ENCODE measurements at regions not wholly inside any gene's neighbourhood (a gene's known extent, or its start where the extent isn't known, plus 50 kb on each side); places are given as distances from the start of the nearest gene placed in this dataset.
A peak's percentile ranks its signal among the peaks of the same experiment; 100 is the strongest.

DNA sequence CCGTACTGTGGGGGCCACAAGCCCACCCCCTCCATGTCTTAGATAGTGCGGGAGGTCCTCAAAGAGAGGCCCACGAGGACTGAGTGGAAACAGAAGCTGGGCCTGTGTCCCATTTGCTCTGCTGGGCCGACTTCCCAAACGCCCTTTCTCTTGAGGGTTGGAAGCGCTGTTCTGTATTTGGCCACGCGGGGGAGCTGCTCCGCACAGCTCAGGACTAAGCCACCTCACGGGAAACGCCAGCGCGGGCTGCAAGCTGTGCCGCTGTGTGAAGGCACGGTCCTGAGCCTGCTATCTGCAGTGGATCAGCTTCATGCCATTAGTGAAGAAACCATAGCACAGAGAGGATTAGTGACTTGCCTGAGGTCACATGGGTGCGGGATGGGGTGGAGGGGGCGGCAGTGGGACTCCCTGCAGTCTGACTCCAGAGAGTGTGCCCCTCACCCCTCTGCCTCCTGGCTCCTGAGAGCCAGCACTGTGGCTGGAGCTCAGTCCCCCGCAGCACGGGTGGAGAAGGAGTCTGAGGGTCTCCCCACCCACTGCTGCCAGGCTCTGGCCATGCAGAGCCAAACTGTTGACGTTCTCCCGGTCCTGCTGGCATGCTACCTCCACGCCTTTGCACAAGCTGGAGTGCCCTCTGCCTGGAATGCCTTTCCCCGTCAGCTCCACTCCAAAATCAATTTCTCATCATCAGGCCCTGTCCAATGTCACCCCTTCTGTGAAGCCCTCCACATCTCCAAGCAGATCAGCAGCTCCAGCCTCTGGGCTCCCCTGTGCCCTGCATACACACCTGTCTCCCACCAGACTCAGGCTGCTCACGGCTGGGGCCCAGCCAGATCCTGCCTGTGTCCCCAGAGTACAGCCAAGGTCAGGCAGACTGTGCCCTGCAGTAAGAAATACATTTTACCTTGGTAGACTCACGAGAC lies 51.5 kb upstream of the LRRC32 start:
- peak; percentile 29 for DNase-seq (ENCODE audit: low read depth, low spot score)

DNA sequence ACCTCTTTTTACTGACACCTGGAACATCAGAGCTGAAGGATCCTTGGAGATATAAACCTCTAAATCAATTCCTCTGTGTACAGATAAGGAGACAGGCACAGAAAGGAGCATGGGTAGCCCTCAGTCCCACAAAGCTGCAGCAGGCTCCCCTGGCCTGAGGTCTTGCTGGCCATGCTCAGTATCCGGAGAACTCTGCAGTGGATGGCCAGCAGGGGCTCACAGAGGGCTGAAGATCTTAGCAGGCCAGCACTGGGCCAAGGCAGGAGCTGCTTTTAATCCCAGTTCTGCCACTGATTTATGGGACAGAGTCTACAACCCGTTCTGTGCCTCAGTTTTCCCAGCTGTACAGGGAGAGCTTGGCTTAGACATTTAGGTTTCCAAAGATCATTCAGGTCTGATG lies 52.6 kb upstream of the LRRC32 start:
- DNase-seq (ENCODE audit: low read depth, low spot score): no peak

GRCh38 chr11:76723548-76723947 lies 53.0 kb upstream of the LRRC32 start:
- DNase-seq (ENCODE audit: low read depth, low spot score): no peak

DNA sequence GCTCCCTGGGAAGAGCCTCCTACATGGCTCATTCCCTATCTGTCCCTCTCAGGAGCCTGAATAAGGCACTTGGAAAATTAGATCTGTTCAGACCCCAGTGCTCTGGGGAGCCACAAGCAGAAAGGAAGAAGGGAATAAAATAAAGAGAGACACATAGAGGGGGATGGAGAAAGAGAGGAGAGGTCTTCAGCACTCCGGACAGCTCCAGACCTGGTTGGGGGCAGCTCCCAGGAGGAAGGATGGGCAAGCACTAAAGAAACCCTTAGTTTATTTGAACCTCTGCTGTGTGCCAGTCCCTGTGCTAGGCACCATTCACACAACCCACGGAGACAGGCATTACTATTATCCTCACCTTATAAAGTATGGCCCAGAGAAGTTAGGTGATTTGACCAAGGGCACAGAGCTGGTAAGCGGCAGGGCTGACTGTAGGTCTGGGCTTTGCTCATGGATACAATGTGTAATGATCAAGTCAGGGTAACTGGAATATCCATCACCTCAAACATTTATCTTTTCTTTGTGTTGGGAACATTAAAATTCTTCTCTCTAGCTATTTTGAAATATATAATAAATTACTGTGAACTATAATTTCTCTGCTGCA lies 53.7 kb upstream of the LRRC32 start:
- DNase-seq (ENCODE audit: low read depth, low spot score): no peak

DNA sequence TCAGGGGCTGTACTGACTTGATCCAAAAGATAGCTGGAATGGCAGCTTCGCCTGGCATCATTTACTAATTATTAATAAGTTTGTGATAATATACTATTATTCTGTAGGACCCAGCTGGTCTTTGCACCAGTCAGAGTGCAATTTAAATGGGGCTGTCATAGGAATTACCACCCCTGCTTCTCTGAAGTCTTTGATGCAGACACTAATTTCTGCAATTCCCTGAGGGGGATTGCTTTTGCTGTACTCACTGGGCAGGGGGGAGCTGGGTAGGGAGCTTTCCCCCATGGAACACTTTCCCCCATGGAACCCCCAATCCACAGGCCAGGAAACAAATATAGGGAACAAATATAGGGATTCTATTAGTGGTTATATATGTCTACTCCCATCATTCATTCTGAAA lies 54.9 kb upstream of the TSKU start:
- no peak for DNase-seq (ENCODE audit: low read depth, low spot score)

DNA sequence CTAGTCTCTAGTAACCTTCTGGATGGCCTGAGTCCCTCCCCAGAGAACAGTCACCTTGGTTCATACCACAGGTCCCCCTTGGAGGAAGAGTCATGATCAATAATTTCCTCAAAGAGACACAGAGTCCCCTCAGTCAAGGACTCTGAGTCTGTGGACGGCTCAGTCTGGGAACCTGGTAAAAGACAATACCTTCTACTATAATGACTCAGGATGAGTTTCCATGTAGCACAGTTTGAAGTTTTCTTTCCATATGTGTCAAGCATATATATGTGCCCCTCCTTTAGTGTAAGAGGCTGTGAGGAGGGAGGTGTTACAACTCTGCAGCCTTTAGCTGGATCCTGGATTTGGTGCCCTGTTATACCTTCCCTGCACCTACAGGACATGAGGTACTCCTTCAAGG lies 54.4 kb upstream of the TSKU start:
- no peak for DNase-seq (ENCODE audit: low read depth, low spot score)

DNA sequence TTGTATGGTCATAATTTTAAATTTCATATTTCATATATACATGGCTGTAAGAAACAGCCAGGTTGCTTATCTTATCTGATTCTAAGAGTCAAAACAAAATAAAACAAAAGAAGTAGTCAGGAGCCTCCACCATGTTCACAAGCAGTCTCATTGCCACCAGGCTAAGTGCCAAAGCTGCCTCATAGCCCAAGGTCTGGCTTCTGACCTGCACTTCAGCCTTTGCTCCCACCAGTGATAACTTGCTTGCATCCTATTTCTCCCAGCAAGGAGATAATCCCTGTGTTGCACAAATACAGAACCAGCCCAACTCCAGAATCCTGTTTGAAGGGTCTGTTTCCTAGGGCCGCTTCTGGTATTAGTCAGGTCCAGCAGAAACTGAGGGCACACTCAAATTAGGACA lies 53.9 kb upstream of the TSKU start:
- no peak for DNase-seq (ENCODE audit: low read depth, low spot score)

DNA sequence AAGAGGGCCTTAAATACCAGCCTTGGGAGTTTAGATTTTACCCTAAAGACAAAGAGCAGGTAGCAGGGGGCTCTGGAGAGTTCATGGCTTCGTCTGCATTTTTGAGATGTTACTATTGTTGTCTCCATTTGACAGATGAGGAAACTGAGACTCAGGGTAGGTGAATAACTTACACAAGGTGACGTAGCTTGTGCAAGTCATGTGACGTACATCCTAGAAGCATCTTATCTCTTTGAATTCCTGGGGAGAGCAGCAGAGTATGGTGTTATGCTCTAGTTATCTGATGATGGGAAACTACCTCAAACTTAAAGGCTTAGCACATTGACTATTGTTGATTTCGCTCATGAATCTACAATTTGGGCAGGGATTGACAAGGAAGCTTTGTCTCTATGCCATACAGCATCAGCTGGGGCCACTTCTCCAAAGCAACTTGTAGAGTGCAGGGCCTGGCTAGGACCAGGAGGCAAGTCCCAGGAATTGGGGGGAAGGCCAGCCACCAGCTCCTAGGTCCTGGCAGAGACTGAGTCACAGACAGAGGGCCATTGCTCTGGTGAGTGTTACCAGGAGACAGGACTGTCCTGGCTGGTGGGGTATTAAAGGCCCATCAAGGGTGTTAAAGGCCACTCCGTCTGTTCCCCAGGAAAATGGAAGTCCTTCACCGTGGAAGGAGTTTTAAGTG lies 52.1 kb upstream of the TSKU start:
- no peak for DNase-seq (ENCODE audit: low read depth, low spot score)

DNA sequence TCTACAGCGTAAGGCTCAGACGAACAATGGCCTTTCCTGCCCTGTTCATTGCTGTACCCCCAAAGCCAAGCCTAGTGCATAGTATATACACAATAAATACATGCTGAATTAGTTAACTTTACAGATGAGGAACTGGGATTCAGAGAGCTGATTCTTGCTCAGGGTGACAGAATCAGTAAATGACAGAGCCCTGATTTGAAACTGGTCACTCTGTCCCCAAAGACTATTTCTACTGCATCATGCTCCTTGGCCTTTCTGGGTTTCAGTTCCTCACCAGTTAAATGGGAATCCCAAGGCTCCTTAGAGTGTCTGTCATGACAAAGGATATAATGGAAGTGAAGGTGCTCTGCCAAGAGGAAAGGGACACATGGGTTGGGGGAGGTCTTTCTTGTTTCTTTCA lies 50.5 kb upstream of the TSKU start:
- no peak for DNase-seq (ENCODE audit: low read depth, low spot score)

Measured in pulmonary artery endothelial cell (primary cell).